NCI-H510A (cell line): ENCODE measurements at regions not wholly inside any gene's neighbourhood (a gene's known extent, or its start where the extent isn't known, plus 50 kb on each side); places are given as distances from the start of the nearest gene placed in this dataset.

Experiments
- DNase-seq: peaks from one replicate; lab custom pipeline; 2025; lab: John Stamatoyannopoulos, UW

DNA sequence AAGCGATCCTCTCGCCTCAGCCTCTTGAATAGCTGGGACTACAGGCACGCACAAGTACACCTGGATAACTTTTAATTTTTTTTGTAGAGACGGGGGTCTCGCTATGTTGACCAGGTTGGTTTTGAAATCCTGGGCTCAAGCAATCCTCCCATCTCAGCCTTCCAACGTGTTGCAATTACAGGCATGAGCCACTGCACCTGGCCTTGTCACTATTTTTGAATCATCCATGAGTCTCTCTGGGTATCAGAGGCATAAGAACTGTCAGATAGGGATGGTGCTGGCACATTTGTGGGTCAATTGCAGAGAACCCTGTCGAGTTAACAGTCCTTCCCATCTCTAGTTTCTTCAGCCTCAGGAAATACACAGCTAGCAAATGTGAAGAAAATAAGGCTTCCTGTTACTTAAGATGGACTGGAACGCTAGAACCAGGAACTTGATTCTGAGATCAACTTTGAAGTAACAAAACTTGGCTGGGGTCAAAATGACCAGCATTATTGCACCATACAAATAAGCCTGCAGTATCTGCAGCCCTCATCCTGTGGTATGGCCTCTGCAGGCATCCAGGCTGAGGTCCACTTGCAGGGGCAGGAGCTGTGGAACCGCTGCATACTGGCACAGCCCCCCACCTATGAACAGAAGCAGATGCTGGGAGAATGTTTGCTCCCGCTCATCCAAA lies 124.3 kb upstream of the GADD45A start:
- no peak for DNase-seq

GRCh38 chr1:67561704-67562113 lies 123.3 kb upstream of the GADD45A start:
- DNase-seq: peak; percentile 67

DNA sequence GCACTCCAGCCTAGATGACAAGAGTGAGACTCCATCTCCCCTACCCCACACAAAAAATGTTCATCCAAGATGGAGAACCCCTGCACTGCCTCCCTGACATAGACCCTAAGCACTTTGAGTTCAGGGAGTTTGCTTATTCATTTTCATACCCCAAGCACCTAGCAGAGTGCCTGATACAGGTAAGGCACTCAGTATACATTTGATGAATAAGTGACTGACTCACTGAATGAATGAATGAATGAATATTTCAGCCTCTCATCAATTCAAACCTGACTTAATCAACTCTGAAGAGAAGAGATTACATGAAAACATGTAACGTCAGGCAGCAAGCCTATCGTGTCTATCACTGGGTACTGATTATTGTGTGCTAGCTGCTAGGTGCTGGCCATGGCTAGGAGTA lies 121.3 kb upstream of the GADD45A start:
- DNase-seq: no peak

GRCh38 chr1:67564193-67564592 lies 120.8 kb upstream of the GADD45A start:
- no peak for DNase-seq

- DNase-seq: no peak
Observed at GRCh38 chr1:67566803-67567377, 118.1 kb upstream of the GADD45A start.

DNA sequence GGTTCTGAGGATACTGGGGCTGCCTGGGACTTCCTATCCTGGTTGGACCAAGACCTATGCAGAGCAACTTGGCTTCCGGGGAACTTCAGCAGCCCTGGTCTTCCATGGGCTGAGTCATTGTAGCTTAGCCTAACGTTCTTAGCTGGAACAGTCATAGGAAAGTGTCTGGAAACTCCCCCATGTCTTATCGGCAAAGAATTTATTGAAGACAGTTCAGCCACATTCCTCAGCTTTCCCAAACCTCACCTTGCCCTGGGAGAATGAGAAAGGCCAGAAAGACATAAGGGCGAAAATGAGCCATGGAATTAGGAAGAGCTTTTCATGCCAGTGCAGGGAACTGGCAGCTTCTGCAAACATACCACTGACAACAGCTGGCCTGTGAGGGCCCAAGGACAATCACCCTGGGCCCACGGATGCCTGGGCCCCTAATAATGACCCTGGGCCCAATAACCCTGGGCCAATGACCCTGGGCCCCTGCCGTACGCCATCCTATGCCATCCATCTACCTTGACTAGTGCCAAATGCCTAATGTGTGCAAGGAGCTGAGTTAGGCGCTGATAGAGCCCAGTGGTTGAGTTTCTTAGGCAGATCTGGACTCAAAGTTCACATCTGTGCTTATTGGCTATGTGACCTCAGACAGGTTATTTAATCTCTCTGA lies 114.4 kb upstream of the GADD45A start:
- DNase-seq: no peak

- no peak for DNase-seq
Observed at GRCh38 chr1:67571406-67571805, 113.6 kb upstream of the GADD45A start.

DNA sequence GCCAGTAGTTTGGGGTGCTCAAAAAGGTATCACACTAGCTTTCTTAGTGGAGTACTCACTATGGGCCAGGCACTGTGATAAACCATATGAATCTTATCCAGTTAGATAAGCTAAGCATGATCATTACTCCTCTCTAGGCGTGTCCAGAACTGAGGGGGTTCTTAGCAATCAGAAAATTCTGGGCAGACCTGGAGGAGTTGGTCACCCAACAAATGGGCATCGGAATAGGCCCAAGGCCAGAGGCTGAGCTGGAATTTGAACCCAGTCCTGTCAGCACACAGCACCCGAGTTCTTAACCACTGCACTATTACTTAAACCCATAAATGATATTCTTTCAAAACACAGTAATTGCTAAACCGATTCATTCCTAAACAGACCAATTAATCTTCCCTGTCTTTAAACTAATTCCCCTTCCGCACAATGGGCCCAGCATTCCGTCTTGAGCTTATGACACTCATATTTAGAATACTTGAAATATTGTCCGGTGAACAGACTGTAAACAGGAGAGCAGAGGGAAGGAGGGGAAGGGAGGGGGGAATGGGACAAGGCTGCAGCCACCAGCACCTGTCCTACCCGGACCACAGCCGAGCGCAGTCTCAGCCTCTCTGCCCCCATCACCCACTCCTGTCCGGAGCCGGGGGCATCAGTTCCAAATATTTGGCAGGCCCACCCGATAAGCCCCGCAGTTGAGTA lies 113.0 kb upstream of the GADD45A start:
- no peak for DNase-seq

DNA sequence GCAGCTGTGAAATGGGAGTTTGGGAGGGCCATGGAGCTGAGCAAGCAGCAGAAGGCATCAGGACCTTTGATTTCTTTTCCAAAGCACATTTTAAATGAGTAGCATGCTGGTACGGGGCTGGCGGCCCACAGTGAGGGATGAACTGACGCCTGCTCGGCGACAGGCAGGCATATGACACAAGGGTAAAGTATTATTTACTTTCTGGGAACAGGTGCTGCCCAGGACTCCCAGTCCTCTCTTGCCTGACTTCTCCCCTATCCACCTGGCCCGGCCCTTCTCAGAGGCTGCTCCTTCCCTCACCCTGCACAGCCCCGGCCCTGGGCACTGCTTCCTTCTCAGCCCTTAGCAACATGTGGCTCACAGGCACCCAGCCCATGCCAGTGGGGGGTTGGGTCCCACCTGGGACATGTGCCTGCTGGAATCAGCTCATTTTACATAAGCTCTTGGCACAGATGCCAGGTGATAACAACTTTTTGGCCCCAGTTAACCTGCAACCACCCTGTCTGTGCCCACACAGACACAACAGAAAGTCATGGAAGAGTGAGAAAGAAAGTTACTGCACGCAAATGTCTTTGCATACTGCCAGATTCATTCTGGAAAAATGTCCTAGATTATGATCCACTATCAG lies 112.3 kb upstream of the GADD45A start:
- DNase-seq: peak; percentile 61

GRCh38 chr1:67573311-67573872 lies 111.6 kb upstream of the GADD45A start:
- no peak for DNase-seq

DNA sequence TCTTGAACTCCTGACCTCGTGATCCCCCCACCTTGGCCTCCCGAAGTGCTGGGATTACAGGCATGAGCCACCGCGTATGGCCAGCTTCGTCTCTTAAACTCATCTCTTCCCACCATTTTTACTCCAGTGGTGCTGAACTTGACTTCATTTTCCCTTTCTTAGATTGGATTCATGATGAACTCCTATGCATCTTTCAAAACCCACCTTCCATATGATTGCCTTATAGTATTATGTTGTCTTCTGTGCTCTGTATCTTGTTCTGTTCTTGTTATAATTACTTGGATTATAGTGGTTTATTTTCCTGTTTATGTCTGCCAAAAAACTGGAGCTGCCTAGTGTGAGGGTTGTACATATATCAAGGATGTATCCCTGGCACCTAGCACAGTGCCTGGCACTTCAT lies 110.8 kb upstream of the GADD45A start:
- no peak for DNase-seq

GRCh38 chr1:67575861-67576260 lies 109.1 kb upstream of the GADD45A start:
- DNase-seq: no peak

DNA sequence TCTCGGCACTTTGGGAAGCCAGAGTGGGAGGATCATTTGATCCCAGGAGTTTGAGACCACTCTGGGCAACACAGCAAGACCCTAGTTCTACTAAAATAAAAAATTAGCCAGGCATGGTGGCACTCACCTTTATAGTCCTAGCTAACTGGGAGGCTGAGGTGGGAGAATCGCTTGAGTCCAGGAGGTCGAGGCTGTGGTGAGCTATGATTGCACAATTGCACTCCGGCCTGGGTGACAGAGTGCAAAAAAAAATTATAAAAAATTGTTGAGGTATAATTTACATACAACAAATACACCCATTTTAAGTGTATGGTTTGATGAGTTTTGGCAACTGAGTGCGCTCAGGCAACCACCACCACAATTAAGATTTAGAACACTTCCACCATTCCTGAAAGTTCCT lies 108.5 kb upstream of the GADD45A start:
- DNase-seq: no peak

DNA sequence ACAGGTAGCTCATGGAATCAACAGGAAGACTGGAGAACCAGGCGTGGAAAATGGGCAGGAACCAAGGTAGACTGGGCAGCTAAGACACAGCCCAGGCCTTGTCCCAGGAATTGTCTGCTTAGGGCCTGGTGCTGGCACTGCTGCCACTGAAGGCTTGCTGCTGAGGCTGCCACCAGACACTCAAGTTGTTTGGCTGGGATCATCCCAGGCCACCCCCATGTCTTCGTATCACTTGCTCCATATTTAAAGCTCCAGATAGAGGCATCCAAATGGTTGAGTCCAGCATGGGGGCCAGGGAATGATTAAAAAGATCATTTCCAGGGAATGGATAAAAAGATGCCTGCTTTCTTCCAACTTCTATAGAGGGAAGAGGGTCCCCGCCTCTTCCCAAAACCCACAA lies 107.4 kb upstream of the GADD45A start:
- no peak for DNase-seq

- DNase-seq: no peak
Observed at GRCh38 chr1:67578397-67579020, 106.5 kb upstream of the GADD45A start.

- DNase-seq: no peak
Observed at GRCh38 chr1:67579623-67580394, 105.2 kb upstream of the GADD45A start.

GRCh38 chr1:67580691-67581403 lies 104.2 kb upstream of the GADD45A start:
- no peak for DNase-seq

DNA sequence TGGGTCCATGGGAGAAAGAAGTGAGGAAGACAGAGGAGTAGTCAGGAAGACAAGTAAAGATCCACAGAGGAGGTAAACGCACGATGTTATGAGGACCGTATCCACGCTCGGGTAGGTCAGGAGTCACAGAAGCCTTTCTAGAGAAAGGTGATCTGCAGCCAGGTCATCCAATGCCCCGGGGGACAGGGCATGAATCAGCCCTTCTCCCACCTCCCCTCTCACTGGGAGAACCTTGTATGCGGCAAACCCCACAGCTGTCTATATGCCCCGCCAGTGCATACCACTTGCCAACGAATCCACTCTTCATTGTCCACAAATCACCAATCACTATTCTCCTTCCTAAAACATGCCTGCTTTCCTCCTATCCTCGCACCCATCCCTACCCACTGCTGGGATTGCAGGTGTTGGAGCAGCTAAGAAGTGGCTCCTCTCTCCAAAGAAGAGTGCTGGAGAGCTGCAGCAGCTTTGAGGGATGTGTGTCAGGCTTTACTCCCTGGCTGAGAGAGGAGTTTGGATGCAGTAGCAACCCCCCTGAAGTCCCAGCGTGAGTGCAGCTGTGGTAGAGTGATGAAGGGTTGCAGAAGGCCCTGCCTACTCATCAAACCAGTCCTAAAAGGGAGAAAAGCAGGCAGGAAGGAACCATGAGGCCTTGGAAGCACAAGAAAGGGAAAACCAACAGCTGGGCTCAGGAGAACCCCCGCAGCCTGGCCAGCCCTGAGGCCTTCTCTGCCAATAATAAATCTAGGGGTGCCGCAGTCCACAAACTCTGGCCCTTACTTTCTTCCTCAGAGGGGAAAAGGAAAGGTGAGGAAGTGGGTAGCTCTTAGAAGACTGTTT lies 102.2 kb upstream of the GADD45A start:
- DNase-seq: no peak

DNA sequence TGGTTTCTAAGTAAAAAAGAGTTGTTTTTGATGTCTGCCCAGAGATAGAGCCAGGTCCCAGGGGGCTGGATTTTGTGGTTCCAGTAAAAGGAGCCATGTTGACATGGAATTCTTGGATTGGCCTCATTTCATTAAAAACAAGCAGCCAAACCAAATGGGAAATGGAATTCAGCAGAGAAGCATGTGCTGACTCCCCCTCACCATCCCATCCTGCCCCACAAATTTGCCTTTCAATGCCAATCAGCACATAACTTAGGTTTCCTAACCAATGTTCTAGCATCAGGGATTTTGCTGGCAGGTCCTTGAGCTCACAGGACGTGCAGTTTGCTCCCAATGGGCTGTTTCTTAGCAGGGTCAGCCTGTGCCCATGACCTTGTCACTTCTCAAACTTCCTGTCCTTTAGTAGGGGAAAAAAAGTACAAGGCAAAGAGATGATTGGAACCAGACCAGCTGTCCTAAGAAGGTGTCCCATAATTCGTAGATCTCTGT lies 101.5 kb upstream of the GADD45A start:
- no peak for DNase-seq
